Cortex of kidney (tissue), 1 donor: ENCODE measurements at regions not wholly inside any gene's neighbourhood (a gene's known extent, or its start where the extent isn't known, plus 50 kb on each side); places are given as distances from the start of the nearest gene placed in this dataset.
"Not testable (repeated sequence)": the region's sequence is repeated elsewhere in the genome, so short reads cannot be mapped to it uniquely, and the experiment has no call there.

Source experiments
- DNase-seq: peaks from one replicate; lab custom pipeline; 2025; lab: John Stamatoyannopoulos, UW

GRCh38 chr5:116740771-116741170 lies 166.1 kb upstream of the SEMA6A start:
- no peak for DNase-seq

GRCh38 chr5:116739571-116739970 lies 164.9 kb upstream of the SEMA6A start:
- no peak for DNase-seq

- DNase-seq = no peak
These were observed 164.1 kb upstream of the SEMA6A start for GRCh38 chr5:116738615-116739261.

- no peak for DNase-seq
These were observed 163.6 kb upstream of the SEMA6A start for GRCh38 chr5:116738239-116738614.

GRCh38 chr5:116736671-116737070 lies 162.0 kb upstream of the SEMA6A start:
- DNase-seq = no peak

- DNase-seq = no peak
These were observed 159.7 kb upstream of the SEMA6A start for GRCh38 chr5:116733991-116734975.

GRCh38 chr5:116732591-116732990 lies 158.0 kb upstream of the SEMA6A start:
- DNase-seq = no peak

- DNase-seq = no peak
These were observed 156.8 kb upstream of the SEMA6A start for GRCh38 chr5:116731432-116731831.

- DNase-seq = no peak
These were observed 156.1 kb upstream of the SEMA6A start for GRCh38 chr5:116730706-116731105.

GRCh38 chr5:116730185-116730584 lies 155.6 kb upstream of the SEMA6A start:
- no peak for DNase-seq

GRCh38 chr5:116727248-116727647 lies 152.6 kb upstream of the SEMA6A start:
- DNase-seq = no peak

GRCh38 chr5:116726180-116726579 lies 151.6 kb upstream of the SEMA6A start:
- not testable (repeated sequence) for DNase-seq

GRCh38 chr5:116724971-116725370 lies 150.3 kb upstream of the SEMA6A start:
- DNase-seq = no peak

- no peak for DNase-seq
These were observed 148.0 kb upstream of the SEMA6A start for GRCh38 chr5:116722651-116723050.

- no peak for DNase-seq
These were observed 144.5 kb upstream of the SEMA6A start for GRCh38 chr5:116719106-116719505.

GRCh38 chr5:116718317-116718716 lies 143.7 kb upstream of the SEMA6A start:
- no peak for DNase-seq

GRCh38 chr5:116709082-116709481 lies 134.5 kb upstream of the SEMA6A start:
- DNase-seq = no peak

- DNase-seq = not testable (repeated sequence)
These were observed 130.5 kb upstream of the SEMA6A start for GRCh38 chr5:116705121-116705519.

- DNase-seq = no peak
These were observed 129.3 kb upstream of the SEMA6A start for GRCh38 chr5:116703941-116704340.

- no peak for DNase-seq
These were observed 128.7 kb upstream of the SEMA6A start for GRCh38 chr5:116703328-116703727.

- DNase-seq = no peak
These were observed 128.2 kb upstream of the SEMA6A start for GRCh38 chr5:116702776-116703175.

- DNase-seq = no peak
These were observed 124.7 kb upstream of the SEMA6A start for GRCh38 chr5:116699332-116699731.

- no peak for DNase-seq
These were observed 121.7 kb upstream of the SEMA6A start for GRCh38 chr5:116696366-116696765.
